ENCODE measurements at regions not wholly inside any gene's neighbourhood (a gene's known extent, or its start where the extent isn't known, plus 50 kb on each side); places are given as distances from the start of the nearest gene placed in this dataset.
"Not testable (repeated sequence)": the region's sequence is repeated elsewhere in the genome, so short reads cannot be mapped to it uniquely, and the experiment has no call there.

GRCh38 chr3:194957743-194958240 is 272.1 kb downstream of the FAM43A start:
- H3K27me3 Mint-ChIP-seq: peaks cover 9% of the 10 kb centered on the region
- no peak for DNase-seq (ENCODE audit: extremely low spot score, unreplicated experiment)
- peaks cover 8% of the 10 kb centered on the region for H3K4me1 Mint-ChIP-seq (ENCODE audit: unreplicated experiment)
- no peak overlapping the region for H3K4me3 Mint-ChIP-seq
- TF ChIP-seq, protein P1, sequence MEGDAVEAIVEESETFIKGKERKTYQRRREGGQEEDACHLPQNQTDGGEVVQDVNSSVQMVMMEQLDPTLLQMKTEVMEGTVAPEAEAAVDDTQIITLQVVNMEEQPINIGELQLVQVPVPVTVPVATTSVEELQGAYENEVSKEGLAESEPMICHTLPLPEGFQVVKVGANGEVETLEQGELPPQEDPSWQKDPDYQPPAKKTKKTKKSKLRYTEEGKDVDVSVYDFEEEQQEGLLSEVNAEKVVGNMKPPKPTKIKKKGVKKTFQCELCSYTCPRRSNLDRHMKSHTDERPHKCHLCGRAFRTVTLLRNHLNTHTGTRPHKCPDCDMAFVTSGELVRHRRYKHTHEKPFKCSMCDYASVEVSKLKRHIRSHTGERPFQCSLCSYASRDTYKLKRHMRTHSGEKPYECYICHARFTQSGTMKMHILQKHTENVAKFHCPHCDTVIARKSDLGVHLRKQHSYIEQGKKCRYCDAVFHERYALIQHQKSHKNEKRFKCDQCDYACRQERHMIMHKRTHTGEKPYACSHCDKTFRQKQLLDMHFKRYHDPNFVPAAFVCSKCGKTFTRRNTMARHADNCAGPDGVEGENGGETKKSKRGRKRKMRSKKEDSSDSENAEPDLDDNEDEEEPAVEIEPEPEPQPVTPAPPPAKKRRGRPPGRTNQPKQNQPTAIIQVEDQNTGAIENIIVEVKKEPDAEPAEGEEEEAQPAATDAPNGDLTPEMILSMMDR (conservative IDR thresholded peaks at IDR 0.05): no peak
- H3K36me3 Mint-ChIP-seq: no peaks in the 10 kb centered on the region
- no peak overlapping the region for H3K27ac Mint-ChIP-seq
- H3K9me3 Mint-ChIP-seq: no peaks in the 10 kb centered on the region

GRCh38 chr3:194959217-194959616 is 273.5 kb downstream of the FAM43A start:
- H3K4me3 Mint-ChIP-seq: no peak overlapping the region
- TF ChIP-seq, protein P1 (conservative IDR thresholded peaks at IDR 0.05): no peak
- DNase-seq (ENCODE audit: extremely low spot score, unreplicated experiment): no peak
- H3K27ac Mint-ChIP-seq: no peak overlapping the region
- H3K4me1 Mint-ChIP-seq (ENCODE audit: unreplicated experiment): no peaks in the 10 kb centered on the region
- H3K27me3 Mint-ChIP-seq: peaks cover 9% of the 10 kb centered on the region
- no peaks in the 10 kb centered on the region for H3K36me3 Mint-ChIP-seq
- H3K9me3 Mint-ChIP-seq: no peaks in the 10 kb centered on the region

DNA sequence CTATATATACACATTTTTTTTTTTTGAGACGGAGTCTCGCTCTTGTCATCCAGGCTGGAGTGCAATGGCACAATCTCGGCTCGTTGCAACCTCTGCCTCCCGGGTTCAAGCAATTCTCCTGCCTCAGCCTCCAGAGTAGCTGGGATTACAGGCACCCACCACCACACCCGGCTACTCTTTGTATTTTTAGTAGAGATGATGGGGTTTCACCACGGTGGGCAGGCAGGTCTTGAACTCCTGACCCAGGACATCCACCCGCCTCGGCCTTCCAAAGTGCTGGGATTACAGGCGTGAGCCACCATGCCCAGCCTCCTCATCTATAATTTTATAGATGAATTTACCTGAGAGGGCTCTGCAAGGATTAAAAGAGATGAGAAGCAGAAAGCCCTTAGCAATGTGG is 274.0 kb downstream of the FAM43A start:
- H3K4me1 Mint-ChIP-seq (ENCODE audit: unreplicated experiment); H3K4me3 Mint-ChIP-seq; H3K27me3 Mint-ChIP-seq; DNase-seq (ENCODE audit: extremely low spot score, unreplicated experiment); H3K36me3 Mint-ChIP-seq; H3K9me3 Mint-ChIP-seq; H3K27ac Mint-ChIP-seq: not testable (repeated sequence)

DNA sequence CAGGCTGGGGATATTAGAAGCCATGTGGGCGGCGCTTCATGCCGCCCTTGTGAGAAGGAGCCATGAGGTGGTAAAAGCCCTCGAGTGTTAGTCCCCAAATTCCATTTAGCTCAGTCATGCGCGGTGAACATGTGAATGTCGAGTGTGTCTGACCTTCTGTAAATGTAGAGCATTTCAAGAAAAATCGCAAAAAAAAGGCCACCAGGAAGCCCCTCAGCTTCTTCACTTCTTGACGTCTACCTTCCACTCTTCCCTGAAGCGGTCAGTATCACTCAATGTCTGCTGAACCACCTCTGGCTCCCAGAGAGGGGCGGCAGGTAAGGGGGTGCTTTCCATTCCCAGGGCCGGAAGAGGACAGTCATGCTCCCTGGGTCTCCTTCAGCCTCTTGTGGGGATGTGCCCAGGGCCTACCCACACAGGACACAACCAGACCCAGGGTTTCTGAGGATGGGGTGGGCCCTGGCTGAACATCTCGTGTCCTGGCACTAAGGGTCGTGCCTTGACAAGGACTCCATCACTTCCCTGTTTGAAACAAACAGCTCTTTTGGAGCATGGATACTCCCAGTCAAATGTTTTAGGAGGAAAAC is 274.9 kb downstream of the FAM43A start:
- Mint-ChIP-seq H3K9me3 (no peaks in the 10 kb centered on the region), H3K27ac (no peak overlapping the region), H3K4me3 (no peak overlapping the region), H3K4me1 (ENCODE audit: unreplicated experiment) (no peaks in the 10 kb centered on the region), H3K36me3 (no peaks in the 10 kb centered on the region), H3K27me3 (peaks cover 9% of the 10 kb centered on the region)
- TF ChIP-seq, protein P1 (conservative IDR thresholded peaks at IDR 0.05): no peak
- peak; percentile 24 for DNase-seq (ENCODE audit: extremely low spot score, unreplicated experiment)

GRCh38 chr3:194961149-194961548 is 275.5 kb downstream of the FAM43A start:
- no peak overlapping the region for H3K4me3 Mint-ChIP-seq
- H3K4me1 Mint-ChIP-seq (ENCODE audit: unreplicated experiment): no peaks in the 10 kb centered on the region
- TF ChIP-seq, protein P1 (conservative IDR thresholded peaks at IDR 0.05): no peak
- H3K9me3 Mint-ChIP-seq: no peaks in the 10 kb centered on the region
- peaks cover 9% of the 10 kb centered on the region for H3K27me3 Mint-ChIP-seq
- peak; percentile 49 for DNase-seq (ENCODE audit: extremely low spot score, unreplicated experiment)
- no peaks in the 10 kb centered on the region for H3K36me3 Mint-ChIP-seq
- no peak overlapping the region for H3K27ac Mint-ChIP-seq

- DNase-seq (ENCODE audit: extremely low spot score, unreplicated experiment): peak; percentile 27
- H3K27ac Mint-ChIP-seq: no peak overlapping the region
- peaks cover 9% of the 10 kb centered on the region for H3K27me3 Mint-ChIP-seq
- no peaks in the 10 kb centered on the region for H3K9me3 Mint-ChIP-seq
- no peak overlapping the region for H3K4me3 Mint-ChIP-seq
- TF ChIP-seq, protein P1 (conservative IDR thresholded peaks at IDR 0.05): no peak
- H3K4me1 Mint-ChIP-seq (ENCODE audit: unreplicated experiment): no peaks in the 10 kb centered on the region
- no peaks in the 10 kb centered on the region for H3K36me3 Mint-ChIP-seq
Measured at GRCh38 chr3:194961571-194961970, 275.9 kb downstream of the FAM43A start.
